Neuronal stem cell (in vitro differentiated cells): ENCODE measurements at regions not wholly inside any gene's neighbourhood (a gene's known extent, or its start where the extent isn't known, plus 50 kb on each side); places are given as distances from the start of the nearest gene placed in this dataset.
"Not testable (repeated sequence)": the region's sequence is repeated elsewhere in the genome, so short reads cannot be mapped to it uniquely, and the experiment has no call there.

Source experiments
- DNase-seq: peaks from one replicate; pipeline ENCODE4 v3.0.0-alpha.2; 2013; ENCODE audit warnings: low spot score
- H2AFZ ChIP-seq: one replicate; pipeline ENCODE4 v1.6.1; 2013; ENCODE audit warnings: mild to moderate bottlenecking, low read length, inconsistent platforms
- H2AK5ac ChIP-seq: 2 replicates; pipeline ENCODE4 v1.6.1; 2013; ENCODE audit warnings: low read depth, mild to moderate bottlenecking, inconsistent platforms, low read length, moderate library complexity, mixed read lengths
- H2BK120ac ChIP-seq: 2 replicates; pipeline ENCODE4 v1.6.1; 2013; ENCODE audit warnings: low read depth, mild to moderate bottlenecking, inconsistent platforms, low read length, moderate library complexity, mixed read lengths
- H2BK12ac ChIP-seq: one replicate; pipeline ENCODE4 v1.6.1; 2013; ENCODE audit warnings: low read length, inconsistent platforms
- H2BK15ac ChIP-seq: 2 replicates; pipeline ENCODE4 v1.6.1; 2013; ENCODE audit warnings: mild to moderate bottlenecking, low read length, inconsistent platforms, mixed read lengths
- H2BK5ac ChIP-seq: one replicate; pipeline ENCODE4 v1.6.1; 2013; ENCODE audit warnings: inconsistent platforms, mild to moderate bottlenecking, low read length, moderate library complexity
- H3K14ac ChIP-seq: one replicate; pipeline ENCODE4 v1.6.1; 2013; ENCODE audit warnings: low read length, inconsistent platforms
- H3K18ac ChIP-seq: 2 replicates; pipeline ENCODE4 v1.6.1; 2013; ENCODE audit warnings: low read length, inconsistent platforms
- H3K23ac ChIP-seq: 2 replicates; pipeline ENCODE4 v1.6.1; 2013; ENCODE audit warnings: low read depth, mild to moderate bottlenecking, mixed read lengths, low read length, inconsistent platforms; ENCODE audit not compliant: poor library complexity
- H3K27ac ChIP-seq: replicated peaks from 3 replicates; pipeline ENCODE4 v1.5.1; 2013; ENCODE audit warnings: low read length, inconsistent platforms
- H3K27me3 ChIP-seq, 3 experiments: 2 replicates each; pipeline ENCODE4 v1.6.1; 2013; ENCODE audit warnings: low read length in 3 of 3, mild to moderate bottlenecking in 2 of 3, inconsistent platforms in 1 of 3, low read depth in 1 of 3, mixed read lengths in 1 of 3, moderate library complexity in 1 of 3; ENCODE audit not compliant: control insufficient read depth in 3 of 3, insufficient read depth in 3 of 3
- H3K36me3 ChIP-seq, 2 donors: replicated peaks in 1 of 2; 2 replicates each; pipeline ENCODE4 v1.6.1; 2013; ENCODE audit warnings: low read length in 2 of 2; ENCODE audit not compliant: control insufficient read depth in 2 of 2, insufficient read depth in 2 of 2
- H3K4ac ChIP-seq: 2 replicates; pipeline ENCODE4 v1.6.1; 2013; ENCODE audit warnings: inconsistent platforms, mild to moderate bottlenecking, low read length, moderate library complexity
- H3K4me1 ChIP-seq, 2 donors: 1 replicate in 1 of 2; 2 replicates in 1 of 2; pipeline ENCODE4 v1.6.1; 2013; ENCODE audit warnings: low read length in 2 of 2, low read depth in 1 of 2; ENCODE audit not compliant: control insufficient read depth in 2 of 2, insufficient read depth in 1 of 2
- H3K4me2 ChIP-seq: one replicate; pipeline ENCODE4 v1.6.1; 2013; ENCODE audit warnings: mild to moderate bottlenecking, low read length, inconsistent platforms; ENCODE audit not compliant: insufficient read depth, poor library complexity, severe bottlenecking
- H3K4me3 ChIP-seq, 2 donors: 2 replicates each; pipeline ENCODE4 v1.5.1; 2013; ENCODE audit warnings: low read length in 2 of 2, mild to moderate bottlenecking in 2 of 2, inconsistent platforms in 1 of 2, moderate library complexity in 1 of 2
- H3K79me1 ChIP-seq: one replicate; pipeline ENCODE4 v1.6.1; 2013; ENCODE audit warnings: low read depth, mild to moderate bottlenecking, inconsistent platforms, low read length, moderate library complexity
- H3K9ac ChIP-seq: one replicate; pipeline ENCODE4 v1.6.1; 2013; ENCODE audit warnings: mild to moderate bottlenecking, low read depth, low read length, inconsistent platforms; ENCODE audit not compliant: poor library complexity
- H3K9me3 ChIP-seq, 2 donors: replicated peaks in 1 of 2; 2 replicates each; pipeline versions ENCODE3 to v1.6.1; 2013; ENCODE audit warnings: low read length in 2 of 2, mild to moderate bottlenecking in 2 of 2, inconsistent platforms in 1 of 2, low read depth in 1 of 2, mixed read lengths in 1 of 2, moderate library complexity in 1 of 2; ENCODE audit not compliant: control insufficient read depth in 2 of 2, insufficient read depth in 1 of 2
- H4K8ac ChIP-seq: one replicate; pipeline ENCODE4 v1.6.1; 2013; ENCODE audit warnings: low read depth, mild to moderate bottlenecking, inconsistent platforms, low read length, moderate library complexity
- H4K91ac ChIP-seq: one replicate; pipeline ENCODE4 v1.6.1; 2013; ENCODE audit warnings: low read length, low read depth, mild to moderate bottlenecking, inconsistent platforms; ENCODE audit not compliant: poor library complexity
- WGBS, 2 donors: extraction: QIAGEN DNeasy Blood & Tissue Kit; methylation state at CpG; one replicate each; pipeline ENCODE4 v1.1.7; 2013; ENCODE audit warnings: missing lambda C conversion rate in 2 of 2, mixed read lengths in 1 of 2; ENCODE audit not compliant: insufficient read length in 2 of 2, insufficient replicate concordance in 1 of 2; ENCODE audit errors: extremely low coverage in 2 of 2; 5-methylcytosine and 5-hydroxymethylcytosine counted together

DNA sequence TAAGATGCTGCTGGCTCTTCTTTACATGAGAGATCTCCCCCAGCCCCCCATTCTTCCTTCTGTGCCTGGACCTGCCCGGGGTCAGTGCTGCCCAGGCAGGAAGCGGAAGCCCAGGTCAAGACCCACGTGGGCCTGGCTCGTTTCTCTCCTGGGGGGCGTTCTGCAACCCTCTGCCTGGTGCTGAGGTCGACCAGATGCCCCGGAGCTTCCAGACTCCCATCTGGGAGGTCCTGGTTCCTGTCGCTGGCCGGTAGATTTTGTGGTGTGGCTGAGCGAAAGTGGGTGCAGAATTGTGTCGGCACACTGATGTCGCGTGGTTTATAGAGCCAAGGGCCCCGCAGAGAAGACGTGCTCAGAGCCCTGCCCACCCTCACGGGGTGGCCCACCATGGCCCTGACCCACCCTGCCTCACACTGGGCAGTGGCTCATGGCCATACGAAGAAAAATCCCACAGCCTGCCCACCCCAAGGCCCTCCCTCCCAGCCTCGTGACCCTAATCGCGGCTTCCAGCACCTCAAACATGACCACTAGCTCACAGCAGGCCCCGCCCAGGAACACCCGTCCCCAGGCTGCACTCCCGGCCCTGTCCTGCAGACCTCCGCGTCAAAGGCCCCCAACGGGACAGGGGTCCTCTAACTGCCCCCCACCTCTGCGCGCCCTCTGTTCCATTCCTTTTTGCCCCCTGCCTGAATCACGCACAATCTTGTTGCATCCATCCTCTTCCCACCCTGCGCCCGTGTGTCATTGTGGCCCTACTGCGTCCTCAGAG, 443.2 kb upstream of the ZNF722 start:
- H3K27me3 ChIP-seq, H2BK120ac ChIP-seq, H3K4me1 ChIP-seq, H2BK5ac ChIP-seq, H3K79me1 ChIP-seq, H3K4me3 ChIP-seq, H4K91ac ChIP-seq, H3K18ac ChIP-seq, H2BK15ac ChIP-seq, H3K23ac ChIP-seq, DNase-seq, H3K14ac ChIP-seq, H3K9ac ChIP-seq, H2AK5ac ChIP-seq, H3K9me3 ChIP-seq, H3K4ac ChIP-seq, H3K36me3 ChIP-seq, H4K8ac ChIP-seq, H2BK12ac ChIP-seq, H3K27ac ChIP-seq, H2AFZ ChIP-seq, H3K4me2 ChIP-seq: not testable (repeated sequence)
- no CpG with 5 or more reads among the region's 32 CpGs for WGBS, 2 donors

GRCh38 chr7:63556223-63556622, 442.4 kb upstream of the ZNF722 start:
- not testable (repeated sequence) for H2AK5ac ChIP-seq, H2BK12ac ChIP-seq, H3K27me3 ChIP-seq, H3K9ac ChIP-seq, H3K4me1 ChIP-seq, H3K4ac ChIP-seq, H2BK15ac ChIP-seq, H4K91ac ChIP-seq, H3K18ac ChIP-seq, H3K23ac ChIP-seq, H3K14ac ChIP-seq, H3K79me1 ChIP-seq, H3K4me2 ChIP-seq, H3K36me3 ChIP-seq, H2BK5ac ChIP-seq, H2BK120ac ChIP-seq, H3K4me3 ChIP-seq, H4K8ac ChIP-seq, DNase-seq, H2AFZ ChIP-seq, H3K27ac ChIP-seq, H3K9me3 ChIP-seq
- WGBS, 2 donors = no CpG with 5 or more reads among the region's 24 CpGs

- not testable (repeated sequence) for H3K4ac ChIP-seq, H3K4me1 ChIP-seq, H3K4me2 ChIP-seq, H3K9ac ChIP-seq, H4K8ac ChIP-seq, H2AFZ ChIP-seq, H3K23ac ChIP-seq, H3K27ac ChIP-seq, H2AK5ac ChIP-seq, H3K9me3 ChIP-seq, H3K79me1 ChIP-seq, H4K91ac ChIP-seq, H3K36me3 ChIP-seq, DNase-seq, H3K18ac ChIP-seq, H2BK5ac ChIP-seq, H2BK120ac ChIP-seq, H3K27me3 ChIP-seq, H3K4me3 ChIP-seq, H2BK15ac ChIP-seq, H2BK12ac ChIP-seq, H3K14ac ChIP-seq
- no CpG with 5 or more reads among the region's 12 CpGs for WGBS, 2 donors
Observed at GRCh38 chr7:63559016-63559415, 439.6 kb upstream of the ZNF722 start.

- WGBS, 2 donors = no CpG with 5 or more reads among the region's 27 CpGs
- H3K4me3 ChIP-seq, H2BK15ac ChIP-seq, H3K79me1 ChIP-seq, H3K18ac ChIP-seq, H4K91ac ChIP-seq, H3K4me2 ChIP-seq, H2BK12ac ChIP-seq, H3K23ac ChIP-seq, H2BK120ac ChIP-seq, H2AFZ ChIP-seq, H3K9ac ChIP-seq, H3K9me3 ChIP-seq, H3K27me3 ChIP-seq, H3K36me3 ChIP-seq, H4K8ac ChIP-seq, H2AK5ac ChIP-seq, H3K27ac ChIP-seq, DNase-seq, H3K4me1 ChIP-seq, H2BK5ac ChIP-seq, H3K4ac ChIP-seq, H3K14ac ChIP-seq: not testable (repeated sequence)
Observed at GRCh38 chr7:63559826-63560465, 438.7 kb upstream of the ZNF722 start.
